Activated naive CD4-positive, alpha-beta T cell treated with anti-CD3 and anti-CD28 coated beads, Interleukin-2, amount 50 U/mL, for 24 hours (primary cell): ENCODE measurements at regions not wholly inside any gene's neighbourhood (a gene's known extent, or its start where the extent isn't known, plus 50 kb on each side); places are given as distances from the start of the nearest gene placed in this dataset.

Experiments used
- H3K27ac Mint-ChIP-seq: one replicate; pipeline ENCODE4 v1.8.0; 2021; ENCODE audit warnings: mild to moderate bottlenecking, mixed read lengths
- H3K27me3 Mint-ChIP-seq: one replicate; pipeline ENCODE4 v1.8.0; 2021; ENCODE audit warnings: mixed read lengths
- H3K36me3 Mint-ChIP-seq: one replicate; pipeline ENCODE4 v1.8.0; 2021; ENCODE audit warnings: mixed read lengths
- H3K4me1 Mint-ChIP-seq: one replicate; pipeline ENCODE4 v1.8.0; 2021; ENCODE audit warnings: mixed read lengths
- H3K4me3 Mint-ChIP-seq: one replicate; pipeline ENCODE4 v1.8.0; 2021; ENCODE audit warnings: mild to moderate bottlenecking, mixed read lengths
- H3K9me3 Mint-ChIP-seq: one replicate; pipeline ENCODE4 v1.8.0; 2021; ENCODE audit warnings: mixed read lengths

DNA sequence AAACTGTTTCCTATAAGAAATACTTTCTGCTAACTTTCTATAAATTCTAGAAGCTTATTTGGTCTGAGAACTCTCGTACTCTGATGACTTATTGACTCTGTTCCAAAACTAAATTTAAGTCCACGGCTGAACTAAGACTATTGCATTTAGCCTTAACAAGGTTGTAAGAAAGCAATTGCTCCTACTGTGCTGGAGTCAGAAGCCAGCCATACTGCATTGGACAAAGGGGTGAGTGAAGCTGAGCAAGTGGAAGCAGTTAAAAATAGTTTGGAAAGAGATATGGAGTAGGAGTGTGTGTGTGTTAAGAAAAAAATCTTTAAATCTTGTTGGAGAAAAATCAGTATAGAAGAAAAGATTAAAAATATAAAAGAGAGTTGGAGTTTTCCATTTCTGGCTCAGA is 1360.1 kb upstream of the CELF2 start:
- H3K36me3 Mint-ChIP-seq: no peaks in the 10 kb centered on the region
- no peak overlapping the region for H3K4me3 Mint-ChIP-seq
- H3K4me1 Mint-ChIP-seq: no peaks in the 10 kb centered on the region
- H3K27me3 Mint-ChIP-seq: peaks cover 3% of the 10 kb centered on the region
- no peak overlapping the region for H3K27ac Mint-ChIP-seq
- peaks cover 4% of the 10 kb centered on the region for H3K9me3 Mint-ChIP-seq

DNA sequence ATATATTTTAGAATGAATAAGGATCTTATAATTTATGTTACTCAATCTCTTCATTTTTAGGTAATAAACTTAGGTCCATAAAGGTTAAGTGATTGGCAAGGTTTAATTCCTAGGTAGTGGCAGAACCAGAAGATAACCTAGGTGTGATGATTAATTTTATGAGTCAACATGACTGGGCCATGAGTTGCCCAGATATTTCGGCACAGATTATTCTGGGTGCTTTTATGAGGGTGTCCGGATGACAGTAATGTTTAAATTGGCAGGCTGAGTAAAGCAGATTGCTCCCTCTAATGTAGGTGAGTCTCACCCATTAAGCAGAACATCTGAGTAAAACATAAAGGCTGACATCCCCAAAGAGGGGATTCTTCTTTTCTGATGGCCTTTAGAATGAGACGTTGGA is 1349.3 kb upstream of the CELF2 start:
- peaks cover 26% of the 10 kb centered on the region for H3K9me3 Mint-ChIP-seq
- peaks cover 10% of the 10 kb centered on the region for H3K27me3 Mint-ChIP-seq
- H3K4me1 Mint-ChIP-seq: no peaks in the 10 kb centered on the region
- no peak overlapping the region for H3K27ac Mint-ChIP-seq
- no peak overlapping the region for H3K4me3 Mint-ChIP-seq
- no peaks in the 10 kb centered on the region for H3K36me3 Mint-ChIP-seq

- no peak overlapping the region for H3K4me3 Mint-ChIP-seq
- no peaks in the 10 kb centered on the region for H3K4me1 Mint-ChIP-seq
- H3K9me3 Mint-ChIP-seq: peaks cover 8% of the 10 kb centered on the region
- peaks cover 11% of the 10 kb centered on the region for H3K27me3 Mint-ChIP-seq
- no peak overlapping the region for H3K27ac Mint-ChIP-seq
- H3K36me3 Mint-ChIP-seq: no peaks in the 10 kb centered on the region
These were observed 1346.8 kb upstream of the CELF2 start for GRCh38 chr10:9670911-9671310.

GRCh38 chr10:9681655-9682054 is 1336.0 kb upstream of the CELF2 start:
- no peaks in the 10 kb centered on the region for H3K9me3 Mint-ChIP-seq
- H3K27ac Mint-ChIP-seq: no peak overlapping the region
- peaks cover 2% of the 10 kb centered on the region for H3K36me3 Mint-ChIP-seq
- H3K4me1 Mint-ChIP-seq: no peaks in the 10 kb centered on the region
- H3K27me3 Mint-ChIP-seq: peaks cover 2% of the 10 kb centered on the region
- no peak overlapping the region for H3K4me3 Mint-ChIP-seq

GRCh38 chr10:9682802-9683201 is 1334.9 kb upstream of the CELF2 start:
- H3K36me3 Mint-ChIP-seq: peaks cover 2% of the 10 kb centered on the region
- H3K4me3 Mint-ChIP-seq: no peak overlapping the region
- no peak overlapping the region for H3K27ac Mint-ChIP-seq
- no peaks in the 10 kb centered on the region for H3K9me3 Mint-ChIP-seq
- no peaks in the 10 kb centered on the region for H3K4me1 Mint-ChIP-seq
- H3K27me3 Mint-ChIP-seq: peaks cover 2% of the 10 kb centered on the region

- no peak overlapping the region for H3K4me3 Mint-ChIP-seq
- peaks cover 2% of the 10 kb centered on the region for H3K36me3 Mint-ChIP-seq
- no peak overlapping the region for H3K27ac Mint-ChIP-seq
- peaks cover 2% of the 10 kb centered on the region for H3K27me3 Mint-ChIP-seq
- no peaks in the 10 kb centered on the region for H3K4me1 Mint-ChIP-seq
- no peaks in the 10 kb centered on the region for H3K9me3 Mint-ChIP-seq
These were observed 1333.5 kb upstream of the CELF2 start for GRCh38 chr10:9684186-9684585.

- H3K27ac Mint-ChIP-seq: no peak overlapping the region
- no peak overlapping the region for H3K4me3 Mint-ChIP-seq
- no peaks in the 10 kb centered on the region for H3K9me3 Mint-ChIP-seq
- peaks cover 4% of the 10 kb centered on the region for H3K27me3 Mint-ChIP-seq
- H3K36me3 Mint-ChIP-seq: no peaks in the 10 kb centered on the region
- no peaks in the 10 kb centered on the region for H3K4me1 Mint-ChIP-seq
These were observed 1332.1 kb upstream of the CELF2 start for GRCh38 chr10:9685596-9685995.

DNA sequence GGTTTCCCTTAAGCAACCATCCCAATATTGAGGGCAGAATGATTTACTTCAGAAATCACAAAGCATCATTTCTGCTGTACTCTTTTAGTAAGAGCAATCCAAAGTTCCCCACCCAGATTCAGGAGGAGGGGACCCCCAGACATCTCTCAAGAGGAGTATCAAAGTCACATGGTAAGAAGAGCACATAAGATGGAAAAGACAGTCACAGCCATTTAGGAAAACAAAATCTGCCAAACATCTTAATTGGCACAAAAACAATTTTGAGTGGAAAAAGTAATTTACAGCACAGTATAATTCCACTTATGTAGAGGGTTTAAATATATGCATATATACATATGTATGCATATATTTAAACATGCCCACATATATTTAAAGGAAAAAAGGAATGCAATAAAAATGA is 1329.0 kb upstream of the CELF2 start:
- no peak overlapping the region for H3K27ac Mint-ChIP-seq
- peaks cover 4% of the 10 kb centered on the region for H3K27me3 Mint-ChIP-seq
- no peaks in the 10 kb centered on the region for H3K9me3 Mint-ChIP-seq
- no peak overlapping the region for H3K4me3 Mint-ChIP-seq
- no peaks in the 10 kb centered on the region for H3K4me1 Mint-ChIP-seq
- no peaks in the 10 kb centered on the region for H3K36me3 Mint-ChIP-seq

DNA sequence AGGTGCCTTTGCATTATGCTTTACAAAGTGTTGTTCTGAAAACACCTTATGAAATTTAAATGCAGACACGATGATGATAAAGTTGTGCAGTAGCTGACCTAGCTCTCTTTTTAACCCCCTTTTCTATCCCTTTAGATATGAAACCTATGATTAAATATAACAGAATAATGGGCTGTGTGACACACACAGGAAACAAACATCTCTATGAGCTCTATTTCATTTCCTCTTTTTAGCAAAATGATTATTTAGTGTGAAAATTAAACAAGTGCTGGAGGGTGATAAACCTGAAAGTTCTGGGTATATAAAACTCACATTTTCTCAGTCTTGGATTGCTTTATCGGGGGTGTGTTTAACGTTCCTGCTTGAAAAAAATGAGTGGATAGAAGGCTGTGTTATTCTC is 1310.5 kb upstream of the CELF2 start:
- Mint-ChIP-seq H3K4me3 (no peak overlapping the region), H3K27ac (no peak overlapping the region), H3K36me3 (no peaks in the 10 kb centered on the region), H3K9me3 (peaks cover 8% of the 10 kb centered on the region), H3K27me3 (peaks cover 8% of the 10 kb centered on the region), H3K4me1 (no peaks in the 10 kb centered on the region)

DNA sequence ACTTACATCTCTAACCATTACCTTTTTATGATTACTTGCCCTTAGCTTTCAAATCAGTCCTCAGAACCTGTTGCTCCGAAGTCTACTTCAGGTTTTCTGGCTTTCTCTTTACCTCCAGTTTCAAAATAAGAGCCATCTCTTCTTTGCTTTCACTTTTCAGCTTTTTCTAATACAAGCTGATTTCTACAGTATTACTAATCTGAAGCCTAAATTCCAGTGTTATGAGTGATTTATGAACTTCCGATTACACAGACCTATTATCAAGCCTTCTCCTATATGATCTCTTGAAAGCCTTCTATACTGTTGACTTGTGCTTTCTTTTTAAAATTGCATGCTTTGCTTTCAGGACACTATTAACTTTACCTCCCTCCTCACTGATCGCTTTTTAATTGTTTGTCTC is 1307.8 kb upstream of the CELF2 start:
- Mint-ChIP-seq H3K27me3 (peaks cover 3% of the 10 kb centered on the region), H3K36me3 (peaks cover 1% of the 10 kb centered on the region)

DNA sequence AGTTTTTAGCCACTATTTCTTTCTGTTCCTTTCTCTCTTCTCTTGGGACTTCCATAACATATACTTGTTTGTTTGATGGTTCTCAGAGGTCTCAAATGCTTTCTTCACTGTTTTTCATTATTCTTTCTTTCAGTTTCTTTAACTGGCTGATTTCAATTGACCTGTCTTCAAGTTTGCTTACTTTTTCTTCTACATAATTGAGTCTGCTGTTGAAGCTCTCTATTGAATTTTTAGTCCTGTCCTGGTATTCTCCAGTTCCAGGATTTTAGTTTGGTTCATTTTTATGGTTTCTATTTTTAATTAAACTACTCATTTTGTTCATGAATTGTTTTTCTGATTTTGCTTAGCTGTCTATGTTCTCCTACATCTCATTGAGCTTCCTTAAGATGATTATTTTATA is 1305.3 kb upstream of the CELF2 start:
- Mint-ChIP-seq H3K4me1 (no peaks in the 10 kb centered on the region), H3K9me3 (peaks cover 15% of the 10 kb centered on the region), H3K36me3 (peaks cover 1% of the 10 kb centered on the region), H3K4me3 (no peak overlapping the region), H3K27me3 (peaks cover 3% of the 10 kb centered on the region), H3K27ac (no peak overlapping the region)

More for the DNA sequence above, 1307.8 kb upstream of the CELF2 start:
- no peaks in the 10 kb centered on the region for H3K4me1 Mint-ChIP-seq
- H3K27ac Mint-ChIP-seq: no peak overlapping the region
- no peak overlapping the region for H3K4me3 Mint-ChIP-seq
- peaks cover 15% of the 10 kb centered on the region for H3K9me3 Mint-ChIP-seq

DNA sequence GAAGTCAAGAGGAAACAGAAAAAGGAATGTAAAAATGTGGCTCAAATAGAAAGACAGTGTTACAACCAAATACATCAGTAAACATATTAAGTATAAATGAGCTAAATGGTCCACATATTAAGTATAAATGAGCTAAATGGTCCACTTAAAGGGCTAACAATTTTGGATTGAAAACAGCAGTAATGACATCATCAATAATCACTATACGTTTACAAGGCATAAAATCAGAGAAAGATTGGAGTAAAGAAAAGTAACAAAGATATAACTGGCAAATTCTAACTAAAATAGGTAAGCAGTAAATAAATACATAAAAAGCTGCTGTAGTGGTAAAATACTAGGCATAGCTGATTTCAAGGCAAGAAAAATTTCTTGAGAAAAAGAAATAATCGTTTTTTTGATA is 1298.4 kb upstream of the CELF2 start:
- H3K36me3 Mint-ChIP-seq: no peaks in the 10 kb centered on the region
- H3K4me3 Mint-ChIP-seq: no peak overlapping the region
- no peak overlapping the region for H3K27ac Mint-ChIP-seq

GRCh38 chr10:9733766-9734165 is 1283.9 kb upstream of the CELF2 start:
- H3K27ac Mint-ChIP-seq: no peak overlapping the region
- no peak overlapping the region for H3K4me3 Mint-ChIP-seq
- peaks cover 5% of the 10 kb centered on the region for H3K27me3 Mint-ChIP-seq
- no peaks in the 10 kb centered on the region for H3K36me3 Mint-ChIP-seq
- H3K9me3 Mint-ChIP-seq: no peaks in the 10 kb centered on the region
- H3K4me1 Mint-ChIP-seq: no peaks in the 10 kb centered on the region

More for the DNA sequence above, 1298.4 kb upstream of the CELF2 start:
- Mint-ChIP-seq H3K4me1 (no peaks in the 10 kb centered on the region), H3K9me3 (no peaks in the 10 kb centered on the region), H3K27me3 (peaks cover 5% of the 10 kb centered on the region)

DNA sequence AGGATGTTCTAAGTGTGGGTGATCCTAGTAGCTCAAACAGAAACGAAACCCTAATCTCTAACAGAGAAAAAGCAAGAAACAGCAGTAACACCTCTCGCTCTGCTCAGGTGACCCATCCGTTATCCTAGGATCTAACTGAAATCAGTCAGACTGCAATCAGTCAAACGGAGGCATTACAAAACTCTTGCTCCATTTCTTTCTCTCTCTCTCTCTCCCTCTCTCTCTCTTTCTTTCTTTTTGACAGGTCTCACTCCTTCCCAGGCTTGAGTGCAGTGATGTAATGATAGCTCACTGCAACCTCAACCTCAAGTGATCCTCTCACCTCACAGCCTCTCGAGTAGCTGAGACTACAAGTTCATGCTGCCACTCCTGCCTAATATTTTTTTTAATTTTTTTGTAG is 1283.5 kb upstream of the CELF2 start:
- H3K27ac Mint-ChIP-seq: no peak overlapping the region
- H3K9me3 Mint-ChIP-seq: no peaks in the 10 kb centered on the region
- no peaks in the 10 kb centered on the region for H3K4me1 Mint-ChIP-seq
- H3K36me3 Mint-ChIP-seq: no peaks in the 10 kb centered on the region
- no peak overlapping the region for H3K4me3 Mint-ChIP-seq
- H3K27me3 Mint-ChIP-seq: peaks cover 5% of the 10 kb centered on the region

DNA sequence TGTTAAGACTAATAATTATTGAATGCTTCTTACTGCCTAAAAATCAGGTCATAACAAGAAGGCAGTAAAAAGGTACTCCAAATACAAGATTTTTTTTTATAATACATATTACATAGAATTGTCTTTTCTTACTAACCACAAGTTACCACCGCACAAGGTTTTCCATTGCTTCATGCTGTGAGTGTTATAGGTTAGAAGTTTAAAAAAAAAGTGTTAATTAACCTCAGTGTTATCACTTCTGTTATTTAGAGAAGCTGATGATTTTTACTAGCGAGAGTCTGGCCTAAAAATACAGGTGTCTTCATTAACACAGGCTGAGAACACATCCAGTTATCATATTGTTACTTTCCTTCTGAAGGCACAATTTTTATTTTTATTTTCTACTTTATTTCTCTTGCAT is 1281.9 kb upstream of the CELF2 start:
- Mint-ChIP-seq H3K27me3 (peaks cover 5% of the 10 kb centered on the region), H3K9me3 (no peaks in the 10 kb centered on the region), H3K4me3 (no peak overlapping the region), H3K27ac (no peak overlapping the region), H3K36me3 (no peaks in the 10 kb centered on the region), H3K4me1 (no peaks in the 10 kb centered on the region)

- H3K4me1 Mint-ChIP-seq: no peaks in the 10 kb centered on the region
- no peaks in the 10 kb centered on the region for H3K36me3 Mint-ChIP-seq
- peaks cover 9% of the 10 kb centered on the region for H3K27me3 Mint-ChIP-seq
- H3K27ac Mint-ChIP-seq: no peak overlapping the region
- peaks cover 9% of the 10 kb centered on the region for H3K9me3 Mint-ChIP-seq
- no peak overlapping the region for H3K4me3 Mint-ChIP-seq
These were observed 1274.0 kb upstream of the CELF2 start for GRCh38 chr10:9743639-9744038.

DNA sequence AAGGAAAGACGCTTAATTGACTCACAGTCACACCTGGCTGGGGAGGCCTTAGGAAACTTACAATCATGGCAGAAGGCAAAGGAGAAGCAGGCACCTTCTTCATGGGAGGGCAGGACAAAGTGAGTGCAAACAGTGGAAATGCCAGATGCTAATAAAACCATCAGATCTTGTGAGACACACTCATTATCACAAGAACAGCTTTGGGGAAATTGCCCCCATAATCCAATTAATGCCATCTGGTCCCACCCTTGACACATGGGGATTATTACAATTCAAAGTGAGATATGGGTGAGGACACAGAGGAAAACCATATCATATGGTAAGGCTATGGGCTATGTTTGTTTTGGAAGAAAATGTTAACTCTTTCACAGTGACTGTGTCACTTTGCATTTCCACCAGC is 1272.5 kb upstream of the CELF2 start:
- H3K27ac Mint-ChIP-seq: no peak overlapping the region
- H3K9me3 Mint-ChIP-seq: peaks cover 9% of the 10 kb centered on the region
- no peaks in the 10 kb centered on the region for H3K36me3 Mint-ChIP-seq
- H3K4me1 Mint-ChIP-seq: no peaks in the 10 kb centered on the region
- peaks cover 9% of the 10 kb centered on the region for H3K27me3 Mint-ChIP-seq
- no peak overlapping the region for H3K4me3 Mint-ChIP-seq
